Mesendoderm (in vitro differentiated cells): ENCODE measurements at regions not wholly inside any gene's neighbourhood (a gene's known extent, or its start where the extent isn't known, plus 50 kb on each side); places are given as distances from the start of the nearest gene placed in this dataset.

ENCODE experiments used
- DNase-seq: peaks from one replicate; pipeline ENCODE4 v3.0.0; 2013
- H2AK5ac ChIP-seq: 2 replicates; pipeline ENCODE4 v1.6.1; 2013; ENCODE audit warnings: low read length, inconsistent platforms
- H2BK120ac ChIP-seq: 2 replicates; pipeline ENCODE4 v1.6.1; 2013; ENCODE audit warnings: low read depth, mild to moderate bottlenecking, low read length, moderate library complexity, mixed read lengths
- H2BK15ac ChIP-seq: replicated peaks from 2 replicates; pipeline ENCODE4 v1.6.1; 2013; ENCODE audit warnings: low read depth, mild to moderate bottlenecking, moderate library complexity
- H2BK5ac ChIP-seq: 2 replicates; pipeline ENCODE4 v1.6.1; 2013; ENCODE audit warnings: low read length, inconsistent platforms
- H3K18ac ChIP-seq: 2 replicates; pipeline ENCODE4 v1.6.1; 2013; ENCODE audit warnings: mild to moderate bottlenecking, low read length, mixed read lengths
- H3K23ac ChIP-seq: one replicate; pipeline ENCODE4 v1.6.1; 2013; ENCODE audit warnings: low read length
- H3K27ac ChIP-seq: 2 replicates; pipeline ENCODE4 v1.5.1; 2013; ENCODE audit warnings: low read depth, mild to moderate bottlenecking, inconsistent platforms, low read length, moderate library complexity
- H3K27me3 ChIP-seq: 2 replicates; pipeline ENCODE4 v1.6.1; 2013; ENCODE audit warnings: low read length, control low read depth, mild to moderate bottlenecking, inconsistent platforms; ENCODE audit not compliant: insufficient read depth, poor library complexity
- H3K36me3 ChIP-seq: 2 replicates; pipeline ENCODE4 v1.6.1; 2013; ENCODE audit warnings: low read length, inconsistent platforms; ENCODE audit not compliant: control insufficient read depth, insufficient read depth
- H3K4ac ChIP-seq: one replicate; pipeline ENCODE4 v1.6.1; 2013; ENCODE audit warnings: low read depth, mild to moderate bottlenecking, low read length, moderate library complexity
- H3K4me1 ChIP-seq: 2 replicates; pipeline ENCODE4 v1.6.1; 2013; ENCODE audit warnings: low read depth, low read length, inconsistent platforms; ENCODE audit not compliant: control insufficient read depth
- H3K4me2 ChIP-seq: 2 replicates; pipeline ENCODE4 v1.6.1; 2013; ENCODE audit warnings: low read length
- H3K4me3 ChIP-seq: 2 replicates; pipeline ENCODE4 v1.5.1; 2013; ENCODE audit warnings: mild to moderate bottlenecking, low read length
- H3K56ac ChIP-seq: one replicate; pipeline ENCODE4 v1.6.1; 2013; ENCODE audit warnings: low read length
- H3K79me1 ChIP-seq: 2 replicates; pipeline ENCODE4 v1.6.1; 2013; ENCODE audit warnings: low read length, inconsistent platforms
- H3K79me2 ChIP-seq: 2 replicates; pipeline ENCODE4 v1.6.1; 2013; ENCODE audit warnings: mild to moderate bottlenecking, low read length; ENCODE audit not compliant: control insufficient read depth, insufficient read depth
- H3K9ac ChIP-seq: 2 replicates; pipeline ENCODE4 v1.6.1; 2013; ENCODE audit warnings: low read length, inconsistent platforms
- H4K5ac ChIP-seq: one replicate; pipeline ENCODE4 v1.6.1; 2013; ENCODE audit warnings: low read length
- H4K8ac ChIP-seq: one replicate; pipeline ENCODE4 v1.6.1; 2013; ENCODE audit warnings: low read depth, mild to moderate bottlenecking, control low read depth, low read length, moderate library complexity
- WGBS: extraction: QIAGEN DNeasy Blood & Tissue Kit; methylation state at CpG from one replicate; pipeline ENCODE4 v1.1.7; 2013; ENCODE audit warnings: low lambda C conversion rate, missing lambda C conversion rate; ENCODE audit not compliant: insufficient coverage; ENCODE audit errors: extremely low coverage; 5-methylcytosine and 5-hydroxymethylcytosine counted together

DNA sequence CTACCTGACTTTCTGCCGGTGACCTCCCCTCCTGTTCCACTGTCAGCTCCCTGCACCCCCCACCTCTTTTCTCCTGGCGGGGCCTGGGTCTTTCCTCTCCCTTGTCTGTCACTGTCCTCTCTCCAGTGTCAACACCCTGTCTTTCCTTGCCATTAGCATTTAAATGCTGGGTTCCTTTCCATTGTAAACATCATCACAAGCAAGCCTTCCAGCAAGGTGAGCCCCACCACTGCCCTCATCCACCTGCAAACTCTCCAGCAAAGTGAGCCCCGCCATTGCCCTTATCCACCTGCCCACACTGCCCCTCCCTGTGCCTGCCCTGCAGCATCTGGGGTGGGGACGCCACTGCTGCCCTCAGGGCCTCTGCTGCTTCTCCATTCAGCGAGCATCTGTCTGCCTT, 195.0 kb downstream of the ENGASE start:
- no peak overlapping the region for H3K27ac ChIP-seq
- no peak overlapping the region for H2BK15ac ChIP-seq
- H3K4me1 ChIP-seq: no peaks in the 10 kb centered on the region
- H4K5ac ChIP-seq: no peak overlapping the region
- H3K4ac ChIP-seq: no peak overlapping the region
- H3K4me3 ChIP-seq: no peak overlapping the region
- H3K23ac ChIP-seq: no peak overlapping the region
- no peaks in the 10 kb centered on the region for H3K79me2 ChIP-seq
- no peaks in the 10 kb centered on the region for H3K79me1 ChIP-seq
- H3K36me3 ChIP-seq: no peaks in the 10 kb centered on the region
- no peak overlapping the region for H3K56ac ChIP-seq
- H3K18ac ChIP-seq: no peak overlapping the region
- no peak overlapping the region for H3K9ac ChIP-seq
- no peak overlapping the region for H4K8ac ChIP-seq
- no peak overlapping the region for H2AK5ac ChIP-seq
- H2BK5ac ChIP-seq: no peak overlapping the region
- H3K4me2 ChIP-seq: no peak overlapping the region
- no peak for DNase-seq
- H3K27me3 ChIP-seq: no peaks in the 10 kb centered on the region
- H2BK120ac ChIP-seq: no peak overlapping the region
- WGBS: no CpG with 5 or more reads among the region's 5 CpGs

DNA sequence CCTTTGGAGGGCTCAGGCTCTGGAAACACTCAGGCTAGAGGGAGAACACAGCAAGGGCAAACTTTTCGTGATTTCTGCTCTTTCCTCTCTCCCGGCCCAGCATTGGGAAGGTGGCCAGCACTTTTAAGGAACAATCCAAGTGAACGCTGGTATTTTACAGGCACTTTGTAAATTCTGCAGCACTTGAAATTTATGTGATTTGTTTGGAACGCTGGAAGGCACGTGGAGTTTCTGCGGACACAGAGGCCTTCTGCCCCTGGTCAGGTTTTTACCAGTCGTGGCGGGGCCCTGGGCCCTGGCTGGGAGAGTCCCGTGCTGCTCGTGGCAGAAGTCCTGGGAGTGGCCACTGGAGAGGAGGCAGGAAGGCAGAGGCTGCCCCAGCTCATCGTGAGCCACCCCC, 188.6 kb downstream of the ENGASE start:
- H3K4me3 ChIP-seq: no peak overlapping the region
- H3K9ac ChIP-seq: no peak overlapping the region
- no peaks in the 10 kb centered on the region for H3K4me1 ChIP-seq
- H3K4me2 ChIP-seq: no peak overlapping the region
- no peak overlapping the region for H3K27ac ChIP-seq
- H2BK15ac ChIP-seq: no peak overlapping the region
- no peak overlapping the region for H4K8ac ChIP-seq
- no peak overlapping the region for H3K23ac ChIP-seq
- H3K79me1 ChIP-seq: no peaks in the 10 kb centered on the region
- H2BK120ac ChIP-seq: no peak overlapping the region
- no peak overlapping the region for H2BK5ac ChIP-seq
- WGBS: no CpG with 5 or more reads among the region's 11 CpGs
- H2AK5ac ChIP-seq: no peak overlapping the region
- no peak overlapping the region for H3K18ac ChIP-seq
- no peak overlapping the region for H3K56ac ChIP-seq
- H3K79me2 ChIP-seq: no peaks in the 10 kb centered on the region
- no peak for DNase-seq
- H4K5ac ChIP-seq: no peak overlapping the region
- H3K27me3 ChIP-seq: no peaks in the 10 kb centered on the region
- H3K4ac ChIP-seq: no peak overlapping the region
- H3K36me3 ChIP-seq: no peaks in the 10 kb centered on the region

DNA sequence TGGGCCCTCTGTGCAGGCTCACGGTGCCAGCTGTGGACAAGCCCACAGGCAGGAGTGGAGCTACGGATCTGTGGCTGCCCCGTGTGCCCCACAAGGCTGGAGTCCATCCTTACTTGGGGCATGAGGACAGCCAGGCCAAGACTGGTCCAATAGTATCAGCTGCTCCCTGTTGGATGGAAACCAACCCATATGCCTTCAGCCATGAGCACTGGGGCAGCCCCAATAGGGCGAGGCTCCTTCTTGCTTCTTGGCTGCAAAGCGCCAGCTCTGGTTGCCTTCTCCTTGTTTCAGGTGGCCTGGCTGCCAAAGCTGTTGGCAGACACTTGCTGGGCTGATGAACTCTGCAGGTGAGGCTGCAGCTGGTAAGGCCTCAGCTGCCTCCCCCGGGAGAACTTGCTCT, 188.0 kb downstream of the ENGASE start:
- DNase-seq: no peak
- Histone ChIP-seq H3K27me3 (no peaks in the 10 kb centered on the region), H2BK5ac (no peak overlapping the region), H3K27ac (no peak overlapping the region), H3K18ac (no peak overlapping the region), H3K23ac (no peak overlapping the region), H3K4me3 (no peak overlapping the region), H3K4me1 (no peaks in the 10 kb centered on the region), H3K4me2 (no peak overlapping the region), H3K9ac (no peak overlapping the region), H3K79me1 (no peaks in the 10 kb centered on the region), H3K36me3 (no peaks in the 10 kb centered on the region), H4K8ac (no peak overlapping the region), H3K79me2 (no peaks in the 10 kb centered on the region), H2AK5ac (no peak overlapping the region), H2BK120ac (no peak overlapping the region), H3K56ac (no peak overlapping the region), H2BK15ac (no peak overlapping the region), H4K5ac (no peak overlapping the region), H3K4ac (no peak overlapping the region)
- WGBS: no CpG with 5 or more reads among the region's 6 CpGs

DNA sequence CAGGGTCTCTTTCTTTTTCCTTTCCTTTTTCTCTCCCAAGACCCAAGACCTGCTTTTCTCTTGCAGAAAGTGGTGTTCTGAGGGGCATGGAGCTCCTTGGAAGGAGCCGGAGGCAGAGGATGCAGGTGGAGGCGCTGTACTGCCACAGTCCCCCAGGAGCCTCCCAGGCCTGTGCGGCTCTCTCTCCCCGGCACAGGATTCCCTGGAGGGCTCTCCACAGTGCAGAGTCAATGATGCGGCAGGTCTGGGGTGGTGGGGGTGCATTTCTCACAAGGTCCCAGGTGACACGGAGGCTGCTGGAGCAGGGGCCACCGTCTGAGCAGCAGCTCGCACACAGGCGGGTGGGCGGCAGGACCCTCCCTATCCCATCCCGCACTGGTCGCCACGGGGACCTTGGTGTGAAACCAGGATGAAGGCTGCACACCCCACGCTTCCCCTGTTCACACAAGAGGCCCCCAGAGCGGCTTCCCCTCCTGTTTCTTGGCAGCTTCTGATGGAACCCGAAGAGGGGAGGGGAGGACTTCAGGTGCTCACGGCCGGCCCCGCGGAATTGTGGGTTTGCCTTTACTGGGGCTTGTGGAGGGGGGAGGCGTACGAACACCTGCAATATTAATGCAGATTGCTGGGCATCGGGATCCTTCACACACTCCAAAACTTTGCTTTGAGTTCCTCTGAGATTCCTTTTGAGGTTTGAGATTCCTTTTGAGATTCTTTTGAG, 186.9 kb downstream of the ENGASE start:
- no peak for DNase-seq
- Histone ChIP-seq H3K4me2 (no peak overlapping the region), H2AK5ac (no peak overlapping the region), H3K79me1 (no peaks in the 10 kb centered on the region), H3K4me1 (no peaks in the 10 kb centered on the region), H2BK15ac (no peak overlapping the region), H3K27me3 (no peaks in the 10 kb centered on the region), H3K56ac (no peak overlapping the region), H2BK120ac (no peak overlapping the region), H3K4me3 (no peak overlapping the region), H2BK5ac (no peak overlapping the region), H3K9ac (no peak overlapping the region), H3K27ac (no peak overlapping the region), H3K18ac (no peak overlapping the region), H3K23ac (no peak overlapping the region), H3K4ac (no peak overlapping the region), H3K79me2 (no peaks in the 10 kb centered on the region), H4K8ac (no peak overlapping the region), H4K5ac (no peak overlapping the region), H3K36me3 (no peaks in the 10 kb centered on the region)
- WGBS: no CpG with 5 or more reads among the region's 23 CpGs

DNA sequence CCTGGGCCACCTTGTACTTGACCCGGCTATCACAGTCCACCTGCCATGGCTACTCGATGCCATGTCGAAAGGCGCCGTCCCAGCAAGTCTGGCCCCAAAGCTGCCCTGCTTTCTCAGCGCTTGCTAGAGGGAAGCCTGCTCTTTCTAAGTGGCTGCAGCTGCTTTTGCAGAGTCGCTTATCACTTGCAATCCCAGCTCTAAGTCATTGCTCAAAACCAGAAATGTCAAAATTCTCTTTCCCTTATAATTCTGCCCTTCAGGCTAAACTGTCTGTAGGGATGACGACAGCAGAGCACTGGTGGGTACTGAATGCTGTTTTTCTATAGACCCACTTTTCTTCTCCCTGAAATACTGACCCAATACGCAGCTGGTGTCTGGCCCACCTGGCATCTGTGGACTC, 184.2 kb downstream of the ENGASE start:
- Histone ChIP-seq H3K18ac (no peak overlapping the region), H2BK120ac (no peak overlapping the region), H3K4me3 (no peak overlapping the region), H3K23ac (no peak overlapping the region), H3K9ac (no peak overlapping the region), H2AK5ac (no peak overlapping the region), H3K4ac (no peak overlapping the region), H3K4me2 (no peak overlapping the region), H3K27ac (no peak overlapping the region), H3K79me2 (no peaks in the 10 kb centered on the region), H4K5ac (no peak overlapping the region), H3K36me3 (no peaks in the 10 kb centered on the region), H3K56ac (no peak overlapping the region), H2BK5ac (no peak overlapping the region), H3K79me1 (no peaks in the 10 kb centered on the region), H2BK15ac (no peak overlapping the region), H4K8ac (no peak overlapping the region), H3K27me3 (no peaks in the 10 kb centered on the region), H3K4me1 (no peaks in the 10 kb centered on the region)
- no peak for DNase-seq
- no CpG with 5 or more reads among the region's 9 CpGs for WGBS

DNA sequence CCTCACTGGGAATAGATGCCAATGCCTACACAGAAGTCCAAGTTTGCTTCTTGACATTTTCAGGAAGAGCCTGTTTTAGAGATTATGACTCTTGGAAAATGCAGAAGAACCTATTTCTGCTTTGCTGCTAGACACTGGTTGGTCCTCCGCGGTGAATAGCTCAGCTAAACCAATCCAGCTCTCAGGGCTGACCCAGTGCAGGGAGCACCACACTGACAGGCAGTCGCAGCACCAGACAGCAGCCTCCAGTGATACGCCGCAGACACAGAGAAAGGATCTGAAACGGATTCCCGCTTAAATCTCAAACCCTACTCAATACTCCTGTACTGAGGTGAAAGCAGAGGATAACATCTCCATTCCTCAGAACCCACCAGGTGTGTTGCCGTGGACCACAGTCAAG, 183.4 kb downstream of the ENGASE start:
- H4K5ac ChIP-seq: no peak overlapping the region
- H3K79me1 ChIP-seq: no peaks in the 10 kb centered on the region
- H3K27ac ChIP-seq: no peak overlapping the region
- no peak overlapping the region for H3K23ac ChIP-seq
- H3K4ac ChIP-seq: no peak overlapping the region
- H3K4me3 ChIP-seq: no peak overlapping the region
- no peak for DNase-seq
- H4K8ac ChIP-seq: no peak overlapping the region
- H2BK15ac ChIP-seq: no peak overlapping the region
- no peak overlapping the region for H3K4me2 ChIP-seq
- no peak overlapping the region for H2AK5ac ChIP-seq
- no peaks in the 10 kb centered on the region for H3K27me3 ChIP-seq
- no peak overlapping the region for H2BK120ac ChIP-seq
- H3K79me2 ChIP-seq: no peaks in the 10 kb centered on the region
- H2BK5ac ChIP-seq: no peak overlapping the region
- H3K4me1 ChIP-seq: no peaks in the 10 kb centered on the region
- no peak overlapping the region for H3K56ac ChIP-seq
- H3K18ac ChIP-seq: no peak overlapping the region
- H3K9ac ChIP-seq: no peak overlapping the region
- no peaks in the 10 kb centered on the region for H3K36me3 ChIP-seq
- WGBS: no CpG with 5 or more reads among the region's 8 CpGs
